D721Med (cell line): ENCODE measurements at regions not wholly inside any gene's neighbourhood (a gene's known extent, or its start where the extent isn't known, plus 50 kb on each side); places are given as distances from the start of the nearest gene placed in this dataset.
A peak's percentile ranks its signal among the peaks of the same experiment; 100 is the strongest.

Source experiments
- DNase-seq: peaks from one replicate; pipeline ENCODE4 v3.0.0; 2011; ENCODE audit warnings: low spot score; ENCODE audit not compliant: insufficient read length
- FAIRE-seq: peaks from 2 replicates; lab custom pipeline; 2011; peaks lifted over from hg19 to GRCh38; lab: Jason Lieb, UNC
- CTCF ChIP-seq: IDR thresholded peaks from 2 replicates; pipeline ENCODE4 v1.5.1; 2012; ENCODE audit warnings: mild to moderate bottlenecking, control low read depth; ENCODE audit not compliant: insufficient read depth; ENCODE audit errors: missing control alignments

GRCh38 chr11:129267716-129268115 is 75.6 kb upstream of the ARHGAP32 start:
- no peak for TF ChIP-seq CTCF
- no peak for FAIRE-seq
- no peak for DNase-seq

- no peak for TF ChIP-seq CTCF
- DNase-seq (no peak), FAIRE-seq (no peak)
Observed at GRCh38 chr11:129266536-129266935, 74.4 kb upstream of the ARHGAP32 start.

GRCh38 chr11:129265125-129265788 is 73.1 kb upstream of the ARHGAP32 start:
- TF ChIP-seq CTCF = no peak
- DNase-seq = no peak
- peak; percentile 63 for FAIRE-seq

- FAIRE-seq (no peak), DNase-seq (no peak)
- no peak for TF ChIP-seq CTCF
Observed at GRCh38 chr11:129264114-129264513, 72.0 kb upstream of the ARHGAP32 start.

GRCh38 chr11:129260750-129261149 is 68.6 kb upstream of the ARHGAP32 start:
- no peak for DNase-seq
- no peak for TF ChIP-seq CTCF
- no peak for FAIRE-seq

- no peak for TF ChIP-seq CTCF
- FAIRE-seq (no peak), DNase-seq (no peak)
Observed at GRCh38 chr11:129259931-129260348, 67.8 kb upstream of the ARHGAP32 start.

GRCh38 chr11:129258205-129258604 is 66.1 kb upstream of the ARHGAP32 start:
- no peak for FAIRE-seq
- no peak for TF ChIP-seq CTCF
- DNase-seq = no peak
